Small intestine (tissue), 7 donors: ENCODE measurements at regions not wholly inside any gene's neighbourhood (a gene's known extent, or its start where the extent isn't known, plus 50 kb on each side); places are given as distances from the start of the nearest gene placed in this dataset.

Experiments used
- DNase-seq, 2 donors: peaks; one replicate each; pipeline versions ENCODE4 v3.0.0 to v3.0.0-alpha.2; 2013
- FAIRE-seq: peaks from 2 replicates; lab custom pipeline; 2012; peaks lifted over from hg19 to GRCh38; lab: Jason Lieb, UNC
- H3K27ac ChIP-seq, 3 donors: one replicate each; pipeline ENCODE4 v1.5.1; 2013; ENCODE audit warnings: low read length in 2 of 3, mild to moderate bottlenecking in 2 of 3, control low read depth in 1 of 3, inconsistent platforms in 1 of 3, low read depth in 1 of 3, moderate library complexity in 1 of 3
- H3K27me3 ChIP-seq, 3 donors: one replicate each; pipeline ENCODE4 v1.6.1; 2013; ENCODE audit warnings: low read length in 3 of 3, inconsistent platforms in 1 of 3; ENCODE audit not compliant: control insufficient read depth in 3 of 3, insufficient read depth in 3 of 3
- H3K36me3 ChIP-seq, 3 donors: one replicate each; pipeline ENCODE4 v1.6.1; 2013; ENCODE audit warnings: low read length in 3 of 3, inconsistent platforms in 1 of 3, low read depth in 1 of 3, mild to moderate bottlenecking in 1 of 3, moderate library complexity in 1 of 3; ENCODE audit not compliant: control insufficient read depth in 3 of 3, insufficient read depth in 2 of 3
- H3K4me1 ChIP-seq, 3 donors: one replicate each; pipeline ENCODE4 v1.6.1; 2013; ENCODE audit warnings: low read length in 2 of 3, inconsistent platforms in 1 of 3, low read depth in 1 of 3, mild to moderate bottlenecking in 1 of 3, moderate library complexity in 1 of 3; ENCODE audit not compliant: control insufficient read depth in 3 of 3, insufficient read depth in 2 of 3
- H3K4me3 ChIP-seq, 3 donors: one replicate each; pipeline ENCODE4 v1.5.1; 2013; ENCODE audit warnings: low read length in 3 of 3, control low read depth in 1 of 3, inconsistent platforms in 1 of 3, low read depth in 1 of 3, mild to moderate bottlenecking in 1 of 3, moderate library complexity in 1 of 3
- H3K9me3 ChIP-seq, 2 donors: one replicate each; pipeline ENCODE4 v1.6.1; 2013; ENCODE audit warnings: low read depth in 1 of 2, low read length in 1 of 2; ENCODE audit not compliant: control insufficient read depth in 2 of 2, insufficient read depth in 1 of 2
- WGBS, 3 donors: extraction: QIAGEN DNeasy Blood & Tissue Kit; methylation state at CpG; one replicate each; pipeline ENCODE4 v1.1.7; 2013; 5-methylcytosine and 5-hydroxymethylcytosine counted together
- donor health status: healthy with polysubstance abuse.
- donor health status: control.
- donor health status: control.
- donor health status: Bipolar disorder and iron deficiency.
- donor health status: healthy.

GRCh38 chr1:188669728-188670382, 1807.8 kb downstream of the BRINP3 start:
- WGBS, 3 donors: 42 to 54% (median 53%) methylated on average over 3 of the region's 3 CpGs
- no peaks in the 10 kb centered on the region for H3K9me3 ChIP-seq
- H3K27ac ChIP-seq: no peak overlapping the region
- H3K4me3 ChIP-seq: no peak overlapping the region
- no peaks in the 10 kb centered on the region for H3K4me1 ChIP-seq
- H3K27me3 ChIP-seq: no peaks in the 10 kb centered on the region
- no peak for DNase-seq
- H3K36me3 ChIP-seq: no peaks in the 10 kb centered on the region
- no peak for FAIRE-seq

DNA sequence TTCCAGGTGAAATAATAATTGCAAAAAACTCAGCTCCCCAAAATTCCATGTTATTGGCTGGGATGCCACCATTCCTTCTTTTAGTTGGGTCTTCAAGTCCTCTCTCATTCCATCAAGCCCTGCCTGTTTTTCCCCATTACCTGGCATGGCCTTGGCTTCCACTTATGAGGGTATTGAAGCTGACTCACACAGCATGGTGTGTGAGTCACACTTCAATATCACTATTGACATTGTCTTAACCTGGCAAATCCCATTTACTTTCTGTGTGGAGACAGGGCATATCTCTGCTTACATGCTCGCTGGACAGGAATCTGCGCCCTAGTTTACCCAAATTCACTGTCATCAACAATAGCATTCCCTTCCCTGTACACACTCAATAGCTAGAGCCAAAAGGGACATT, 1806.8 kb downstream of the BRINP3 start:
- Histone ChIP-seq H3K9me3 (no peaks in the 10 kb centered on the region), H3K4me1 (no peaks in the 10 kb centered on the region), H3K27me3 (no peaks in the 10 kb centered on the region), H3K4me3 (no peak overlapping the region), H3K36me3 (no peaks in the 10 kb centered on the region), H3K27ac (no peak overlapping the region)
- FAIRE-seq: no peak
- no peak for DNase-seq
- WGBS, 3 donors: 65 to 84% (median 69%) methylated on average over 2 of the region's 2 CpGs

DNA sequence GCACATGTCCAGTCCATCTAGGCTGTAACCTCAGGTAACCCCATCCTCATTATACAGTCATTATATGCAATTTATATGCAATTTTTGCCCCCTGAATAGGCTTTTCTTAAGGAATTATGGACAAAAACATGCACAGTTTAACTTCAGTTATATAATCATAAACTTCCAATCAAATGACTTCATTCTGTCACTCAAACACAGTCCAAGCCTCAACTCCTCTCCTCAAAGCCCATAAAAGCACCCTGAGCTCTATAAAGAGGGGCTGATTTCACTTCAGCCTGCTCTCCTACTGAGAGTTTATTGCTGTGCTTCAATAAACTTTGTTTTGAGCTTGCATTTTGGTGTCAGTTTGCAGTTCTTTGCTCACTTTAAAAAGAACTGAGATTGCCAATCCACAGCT, 1805.5 kb downstream of the BRINP3 start:
- no peak overlapping the region for H3K4me3 ChIP-seq

GRCh38 chr1:188689542-188689941, 1788.1 kb downstream of the BRINP3 start:
- H3K4me3 ChIP-seq: no peak overlapping the region
- DNase-seq (no peak), FAIRE-seq (no peak)
- H3K27ac ChIP-seq: no peak overlapping the region
- H3K27me3 ChIP-seq: no peaks in the 10 kb centered on the region
- no peaks in the 10 kb centered on the region for H3K36me3 ChIP-seq
- no peaks in the 10 kb centered on the region for H3K9me3 ChIP-seq
- 68 to 73% (median 72%) methylated on average over 4 of the region's 4 CpGs for WGBS, 3 donors
- no peaks in the 10 kb centered on the region for H3K4me1 ChIP-seq

More for the DNA sequence above, 1805.5 kb downstream of the BRINP3 start:
- Histone ChIP-seq H3K4me1 (no peaks in the 10 kb centered on the region), H3K9me3 (no peaks in the 10 kb centered on the region), H3K27ac (no peak overlapping the region), H3K36me3 (no peaks in the 10 kb centered on the region), H3K27me3 (no peaks in the 10 kb centered on the region)
- FAIRE-seq (no peak), DNase-seq (no peak)

DNA sequence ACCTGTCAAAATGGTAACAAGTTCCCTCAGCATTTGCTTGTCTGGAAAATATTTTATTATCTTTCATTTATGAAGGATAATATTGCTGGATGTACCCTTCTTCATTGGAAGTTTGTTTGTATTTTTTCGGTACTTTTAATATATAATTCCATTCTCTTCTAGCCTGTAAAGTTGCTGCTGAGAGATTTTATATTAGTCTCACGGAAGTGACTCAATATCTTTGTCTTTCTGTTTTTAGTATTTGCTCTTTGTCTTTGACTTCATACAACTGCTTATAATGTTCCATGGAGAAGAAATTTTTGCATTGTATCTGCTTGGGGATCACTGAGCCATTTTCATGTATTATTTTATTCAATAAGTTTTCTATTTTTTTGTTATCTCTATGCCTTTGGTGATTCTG, 1777.5 kb downstream of the BRINP3 start:
- 76 to 85% (median 77%) methylated on average over 2 of the region's 2 CpGs for WGBS, 3 donors
- no peaks in the 10 kb centered on the region for H3K27me3 ChIP-seq
- DNase-seq (no peak), FAIRE-seq (no peak)
- no peak overlapping the region for H3K4me3 ChIP-seq
- H3K9me3 ChIP-seq: no peaks in the 10 kb centered on the region
- no peak overlapping the region for H3K27ac ChIP-seq
- no peaks in the 10 kb centered on the region for H3K36me3 ChIP-seq
- no peaks in the 10 kb centered on the region for H3K4me1 ChIP-seq

GRCh38 chr1:188706742-188707141, 1770.9 kb downstream of the BRINP3 start:
- no peak overlapping the region for H3K4me3 ChIP-seq
- DNase-seq (no peak), FAIRE-seq (no peak)
- no peaks in the 10 kb centered on the region for H3K27me3 ChIP-seq
- H3K27ac ChIP-seq: no peak overlapping the region
- 54 to 77% (median 56%) methylated on average over 4 of the region's 4 CpGs for WGBS, 3 donors
- H3K9me3 ChIP-seq: no peaks in the 10 kb centered on the region
- H3K4me1 ChIP-seq: no peaks in the 10 kb centered on the region
- H3K36me3 ChIP-seq: no peaks in the 10 kb centered on the region

- Histone ChIP-seq H3K27me3 (no peaks in the 10 kb centered on the region), H3K36me3 (no peaks in the 10 kb centered on the region), H3K4me1 (no peaks in the 10 kb centered on the region), H3K27ac (no peak overlapping the region), H3K4me3 (no peak overlapping the region), H3K9me3 (no peaks in the 10 kb centered on the region)
- FAIRE-seq (no peak), DNase-seq (no peak)
- 63 to 66% (median 65%) methylated on average over 4 of the region's 4 CpGs for WGBS, 3 donors
These were observed 1768.7 kb downstream of the BRINP3 start for GRCh38 chr1:188708795-188709535.

- 27 to 55% (median 37%) methylated on average over 1 of the region's 1 CpG for WGBS, 3 donors
- no peak for DNase-seq
- no peak overlapping the region for H3K27ac ChIP-seq
These were observed 1762.1 kb downstream of the BRINP3 start for GRCh38 chr1:188715566-188715965.

More at GRCh38 chr1:188715566-188715965, 1762.1 kb downstream of the BRINP3 start:
- Histone ChIP-seq H3K4me3 (no peak overlapping the region), H3K4me1 (no peaks in the 10 kb centered on the region), H3K9me3 (no peaks in the 10 kb centered on the region), H3K36me3 (no peaks in the 10 kb centered on the region), H3K27me3 (no peaks in the 10 kb centered on the region)
- no peak for FAIRE-seq
